SKM-1 (cell line): ENCODE measurements at regions not wholly inside any gene's neighbourhood (a gene's known extent, or its start where the extent isn't known, plus 50 kb on each side); places are given as distances from the start of the nearest gene placed in this dataset.

Source experiments
- DNase-seq: peaks from one replicate; lab custom pipeline; 2025; ENCODE audit not compliant: unreplicated experiment; lab: John Stamatoyannopoulos, UW

GRCh38 chr10:62738916-62739315 lies 65.6 kb upstream of the ADO start:
- no peak for DNase-seq

GRCh38 chr10:62740885-62741745 lies 63.4 kb upstream of the ADO start:
- DNase-seq = no peak

GRCh38 chr10:62741996-62742395 lies 62.5 kb upstream of the ADO start:
- no peak for DNase-seq

GRCh38 chr10:62742536-62743061 lies 61.9 kb upstream of the ADO start:
- peak; percentile 28 for DNase-seq

GRCh38 chr10:62744136-62744535 lies 60.4 kb upstream of the ADO start:
- DNase-seq = no peak

GRCh38 chr10:62745581-62745980 lies 58.9 kb upstream of the ADO start:
- DNase-seq = no peak

GRCh38 chr10:62746951-62747729 lies 57.4 kb upstream of the ADO start:
- DNase-seq = no peak

- no peak for DNase-seq
Observed at GRCh38 chr10:62748386-62748785, 56.1 kb upstream of the ADO start.

- DNase-seq = no peak
Observed at GRCh38 chr10:62749093-62749683, 55.3 kb upstream of the ADO start.
